ENCODE measurements at regions not wholly inside any gene's neighbourhood (a gene's known extent, or its start where the extent isn't known, plus 50 kb on each side); places are given as distances from the start of the nearest gene placed in this dataset.

- TF ChIP-seq CBX5 (IDR thresholded peaks at IDR 0.05; ENCODE audit: low read depth, low read length) (no peak), KDM5A (IDR thresholded peaks at IDR 0.05; ENCODE audit: low read length) (no peak), CTCF (IDR thresholded peaks at IDR 0.05; ENCODE audit: control extremely low read depth in 1 of 3, insufficient read depth in 1 of 3, low read depth in 1 of 3, low read length in 3 of 3) (no peak), MAX (IDR thresholded peaks at IDR 0.05) (no peak), BCL11A (IDR thresholded peaks at IDR 0.05; ENCODE audit: low read depth in 2 of 2, low read length in 2 of 2) (no peak), TAF1 (IDR thresholded peaks at IDR 0.05; ENCODE audit: low read depth, low read length) (no peak), SUZ12 (IDR thresholded peaks at IDR 0.05; ENCODE audit: low read length) (no peak), CHD2 (IDR thresholded peaks at IDR 0.05; ENCODE audit: low read length) (no peak), E2F6 (IDR thresholded peaks at IDR 0.05) (no peak), ATF3 (IDR thresholded peaks at IDR 0.05; ENCODE audit: insufficient read depth, low read depth, low read length) (no peak), RFX5 (IDR thresholded peaks at IDR 0.05; ENCODE audit: borderline replicate concordance, low read depth, low read length) (no peak), ZNF274 (IDR thresholded peaks at IDR 0.05; ENCODE audit: borderline replicate concordance, extremely low read depth, low read length) (no peak), BRCA1 (IDR thresholded peaks at IDR 0.05; ENCODE audit: low read depth, low read length) (no peak)
Measured at GRCh38 chr3:188949996-188950395, 221.8 kb upstream of the TPRG1 start.
